Inflammatory macrophage (primary cell): ENCODE measurements at regions not wholly inside any gene's neighbourhood (a gene's known extent, or its start where the extent isn't known, plus 50 kb on each side); places are given as distances from the start of the nearest gene placed in this dataset.

Experiments
- DNase-seq, 2 donors: peaks; one replicate each; pipeline ENCODE4 v3.0.0-alpha.2; 2020 to 2022

GRCh38 chr11:93080146-93080759, 110.8 kb downstream of the MTNR1B start:
- no peak for DNase-seq

DNA sequence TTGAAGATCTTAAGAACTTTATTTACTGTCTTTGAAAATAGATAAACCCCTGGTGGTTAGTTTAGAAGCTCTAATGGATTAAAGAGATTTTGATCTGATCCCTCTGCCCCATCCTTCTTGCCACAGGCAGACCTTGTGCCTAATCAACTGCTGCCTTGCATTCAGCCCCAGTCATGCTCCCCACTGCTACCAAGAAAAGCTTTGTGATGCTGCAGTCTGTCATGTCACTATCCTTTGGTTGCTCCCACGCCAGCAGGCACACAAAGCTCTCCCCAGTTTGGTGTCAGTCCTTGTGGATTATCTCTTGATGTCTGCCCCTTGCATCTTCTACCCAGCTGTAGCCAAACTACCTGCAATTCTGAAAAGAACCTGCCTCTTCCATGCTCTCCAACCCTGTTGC, 112.2 kb downstream of the MTNR1B start:
- no peak for DNase-seq

DNA sequence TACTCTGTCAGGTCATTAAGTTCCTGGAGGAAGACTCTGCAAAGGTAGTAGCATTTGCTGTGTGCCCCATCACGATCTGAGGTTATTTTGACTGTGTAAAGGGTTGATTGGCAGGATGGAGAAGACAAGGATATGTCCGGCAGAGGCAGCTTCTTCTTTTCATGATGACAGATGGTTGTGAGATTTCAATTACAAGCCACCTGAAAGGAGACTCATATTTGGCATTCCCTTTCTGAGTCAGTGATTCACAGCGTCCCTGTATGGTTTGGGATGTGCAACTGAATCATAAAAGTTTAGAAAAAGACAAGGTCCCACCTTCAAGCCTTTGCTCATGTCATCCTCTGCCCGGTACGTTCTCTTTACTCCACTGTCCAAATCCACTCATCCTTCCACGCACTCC, 113.4 kb downstream of the MTNR1B start:
- no peak for DNase-seq

DNA sequence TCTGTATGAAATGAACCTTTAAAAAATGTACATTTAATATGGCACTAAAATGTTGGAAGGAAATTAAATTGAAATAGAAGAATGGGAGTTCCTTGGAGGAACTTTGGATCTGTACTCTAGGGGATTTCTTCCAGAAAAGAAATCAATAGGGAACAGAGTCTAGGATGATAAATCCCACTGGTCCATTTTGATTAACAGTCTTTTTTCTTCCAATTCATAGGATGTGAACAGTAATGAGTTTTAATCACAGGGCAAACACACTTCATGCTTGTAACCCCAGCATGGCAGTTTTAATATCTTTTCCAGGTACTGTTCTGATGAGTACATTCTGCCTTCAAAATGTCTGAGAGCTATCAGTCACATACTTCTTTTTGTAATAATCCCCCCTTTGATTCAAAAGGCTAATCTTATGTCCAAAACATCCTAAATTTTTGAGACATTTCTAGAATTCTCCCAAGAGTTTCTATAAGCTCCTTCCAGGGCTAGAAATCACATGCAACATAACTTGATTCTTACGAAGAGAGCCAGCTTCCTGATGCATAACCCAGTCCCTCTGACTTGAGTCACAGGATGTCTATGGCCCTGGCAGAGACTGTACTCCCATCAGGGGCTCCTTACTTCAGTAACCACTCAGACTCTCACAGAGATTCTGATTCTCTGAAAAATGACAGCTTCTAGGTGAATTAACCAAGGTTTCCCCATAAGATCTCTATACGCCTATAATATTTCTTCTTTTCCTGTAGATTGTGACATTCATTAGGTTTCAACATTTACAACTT, 112.9 kb downstream of the SLC36A4 start:
- peak; percentile 55 to 88 for DNase-seq

DNA sequence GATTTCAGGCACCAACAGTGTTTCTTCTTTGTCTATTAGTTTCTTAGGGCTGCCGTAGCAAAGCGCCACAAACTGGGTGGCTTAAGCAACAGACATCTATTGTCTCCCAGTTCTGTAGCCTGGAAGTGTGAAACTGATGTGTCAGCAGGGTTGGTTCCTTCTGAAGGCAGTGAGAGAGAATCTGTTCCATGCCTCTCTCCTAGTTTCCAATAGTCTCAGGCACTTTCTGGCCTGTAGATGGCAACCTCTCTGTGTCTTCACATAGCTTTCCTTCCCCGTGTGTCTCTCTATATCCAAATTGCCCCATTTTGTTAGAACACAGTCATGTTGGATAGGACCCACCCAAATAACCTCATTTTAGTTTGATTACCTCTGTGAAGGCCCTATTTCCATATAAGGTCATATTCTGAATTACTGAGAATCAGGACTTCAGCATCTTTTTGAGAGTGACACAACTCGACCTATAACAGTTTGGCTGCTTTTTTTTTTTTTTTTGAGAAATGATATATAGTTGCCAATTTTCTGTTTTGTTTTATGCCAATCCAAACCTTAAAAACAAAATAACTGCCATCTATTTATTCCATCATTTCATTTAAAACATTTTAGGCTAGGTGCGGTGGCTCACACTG, 108.2 kb downstream of the SLC36A4 start:
- peak; percentile 70 to 87 for DNase-seq
